GM13977 (cell line): ENCODE measurements at regions not wholly inside any gene's neighbourhood (a gene's known extent, or its start where the extent isn't known, plus 50 kb on each side); places are given as distances from the start of the nearest gene placed in this dataset.

Experiments used
- DNase-seq: peaks from one replicate; pipeline ENCODE4 v3.0.0; 2012; ENCODE audit warnings: low spot score
- in situ Hi-C: fragments of 300-500 bp; cut with MboI; formaldehyde crosslinking; loops from one replicate; pipeline ENCODE4 v1.12.0; 2022; ENCODE audit warnings: low sequenced_read_pairs, low pct_unique_long_range_greater_than_20kb, mixed read lengths, inconsistent platforms; ENCODE audit not compliant: unreplicated experiment
- TF ChIP-seq, protein P1 (sequence below): IDR thresholded peaks from 2 replicates; pipeline ENCODE4 v1.5.1; 2012; ENCODE audit warnings: mild to moderate bottlenecking, control low read depth; ENCODE audit not compliant: insufficient read depth; ENCODE audit errors: extremely low read depth, missing control alignments

- in situ Hi-C loops = no loop called here
Measured at GRCh38 chr6:23180504-23181293, 611.3 kb downstream of the HDGFL1 start.

DNA sequence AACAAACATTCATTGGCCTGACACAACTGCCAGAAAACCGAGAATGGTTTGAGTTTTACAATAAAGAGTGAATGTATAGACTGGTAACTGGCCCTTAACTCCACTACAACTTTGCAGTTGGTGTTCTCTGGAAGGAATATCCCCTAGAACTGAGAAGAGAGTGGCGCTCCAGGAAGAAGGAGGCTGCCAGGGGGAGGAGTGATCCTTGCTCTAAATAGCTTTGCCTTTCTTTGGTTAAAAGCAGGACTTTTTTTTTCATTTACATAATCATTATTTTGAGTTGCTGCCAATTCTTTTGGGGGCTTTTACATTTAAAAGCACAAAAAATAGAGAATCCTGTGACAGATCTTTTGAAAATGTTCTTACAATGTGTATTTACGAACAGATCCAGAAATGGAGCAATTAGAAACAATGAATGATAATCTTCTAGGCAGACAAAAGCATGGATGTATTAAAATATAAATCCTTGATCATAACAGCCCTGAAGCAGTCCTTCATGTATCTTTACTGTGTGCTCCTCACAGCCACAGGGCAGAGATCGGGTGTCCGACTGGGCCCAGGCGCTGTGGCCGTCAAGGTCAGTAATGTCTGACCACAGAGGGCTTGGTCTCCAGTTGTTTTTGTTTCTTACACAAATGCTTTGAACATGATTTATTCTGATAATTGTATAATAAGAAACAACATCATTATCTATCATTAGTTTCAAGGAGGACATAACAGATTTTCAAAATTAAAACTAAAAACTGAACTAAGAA, 612.2 kb downstream of the HDGFL1 start:
- in situ Hi-C loops = no loop called here
- no peak for DNase-seq
- TF ChIP-seq, protein P1, sequence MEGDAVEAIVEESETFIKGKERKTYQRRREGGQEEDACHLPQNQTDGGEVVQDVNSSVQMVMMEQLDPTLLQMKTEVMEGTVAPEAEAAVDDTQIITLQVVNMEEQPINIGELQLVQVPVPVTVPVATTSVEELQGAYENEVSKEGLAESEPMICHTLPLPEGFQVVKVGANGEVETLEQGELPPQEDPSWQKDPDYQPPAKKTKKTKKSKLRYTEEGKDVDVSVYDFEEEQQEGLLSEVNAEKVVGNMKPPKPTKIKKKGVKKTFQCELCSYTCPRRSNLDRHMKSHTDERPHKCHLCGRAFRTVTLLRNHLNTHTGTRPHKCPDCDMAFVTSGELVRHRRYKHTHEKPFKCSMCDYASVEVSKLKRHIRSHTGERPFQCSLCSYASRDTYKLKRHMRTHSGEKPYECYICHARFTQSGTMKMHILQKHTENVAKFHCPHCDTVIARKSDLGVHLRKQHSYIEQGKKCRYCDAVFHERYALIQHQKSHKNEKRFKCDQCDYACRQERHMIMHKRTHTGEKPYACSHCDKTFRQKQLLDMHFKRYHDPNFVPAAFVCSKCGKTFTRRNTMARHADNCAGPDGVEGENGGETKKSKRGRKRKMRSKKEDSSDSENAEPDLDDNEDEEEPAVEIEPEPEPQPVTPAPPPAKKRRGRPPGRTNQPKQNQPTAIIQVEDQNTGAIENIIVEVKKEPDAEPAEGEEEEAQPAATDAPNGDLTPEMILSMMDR = no peak

More at GRCh38 chr6:23180504-23181293, 611.3 kb downstream of the HDGFL1 start:
- no peak for DNase-seq
- TF ChIP-seq, protein P1 = no peak

DNA sequence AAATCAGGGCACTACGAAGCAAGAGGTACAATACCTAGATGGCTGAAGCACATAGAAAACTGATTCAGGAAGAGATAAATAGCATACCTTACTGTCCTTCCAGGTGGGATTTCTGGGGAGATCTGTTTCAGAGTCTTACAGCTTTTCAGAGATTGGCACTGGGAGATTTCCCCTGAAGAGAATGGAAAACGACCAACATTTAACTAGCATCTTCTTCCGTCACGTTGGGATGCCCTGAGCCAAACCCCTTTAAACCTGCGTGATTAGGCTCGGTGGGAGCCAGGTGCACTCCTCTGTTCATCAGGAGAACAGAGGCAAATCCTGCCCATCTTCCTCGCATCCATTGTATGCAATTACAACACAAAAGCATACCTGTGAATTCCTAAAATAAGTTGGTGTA, 614.5 kb downstream of the HDGFL1 start:
- TF ChIP-seq, protein P1 = no peak
- in situ Hi-C loops = no loop called here
- no peak for DNase-seq

- no peak for DNase-seq
Measured at GRCh38 chr6:23184351-23184750, 615.0 kb downstream of the HDGFL1 start.

DNA sequence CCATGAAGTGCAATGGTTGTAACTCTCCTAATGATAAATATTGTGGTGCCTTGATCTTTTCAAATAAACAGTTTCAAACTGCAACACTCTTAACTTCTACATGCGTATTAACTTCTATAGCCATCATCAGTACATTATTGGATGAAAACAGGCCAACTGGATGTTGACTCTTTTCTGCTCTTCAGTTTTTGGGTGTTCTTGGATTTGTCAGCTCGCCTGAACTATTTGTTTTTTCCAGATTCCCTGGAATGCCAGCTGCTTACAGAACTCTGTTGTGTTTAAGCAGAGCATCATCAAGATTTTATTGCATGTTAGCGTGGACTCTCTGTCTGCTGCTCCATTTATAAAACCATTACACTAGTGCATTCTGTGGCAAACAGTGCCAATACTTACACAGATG, 626.1 kb downstream of the HDGFL1 start:
- TF ChIP-seq, protein P1 = no peak
- in situ Hi-C loops = no loop called here
- DNase-seq = no peak

More at GRCh38 chr6:23184351-23184750, 615.0 kb downstream of the HDGFL1 start:
- in situ Hi-C loops = no loop called here
- TF ChIP-seq, protein P1 = no peak

GRCh38 chr6:23199541-23199940, 630.2 kb downstream of the HDGFL1 start:
- TF ChIP-seq, protein P1 = no peak
- DNase-seq = no peak
- in situ Hi-C loops = no loop called here
